Pancreas (tissue), 10 donors: ENCODE measurements at regions not wholly inside any gene's neighbourhood (a gene's known extent, or its start where the extent isn't known, plus 50 kb on each side); places are given as distances from the start of the nearest gene placed in this dataset.

Experiments
- ATAC-seq, 4 donors: fragments of 200-7000 bp; cut with Tn5 transposase; one replicate each; pipeline versions ENCODE4 v1.8.0 to v1.9.1; 2020; ENCODE audit warnings: mild to moderate bottlenecking in 4 of 4, moderate library complexity in 4 of 4
- DNase-seq, 6 donors: peaks; one replicate each; pipeline ENCODE4 v3.0.0-alpha.2; 2020
- FAIRE-seq: peaks from 2 replicates; lab custom pipeline; 2012; peaks lifted over from hg19 to GRCh38; lab: Jason Lieb, UNC
- H3K27ac ChIP-seq, 4 donors: fragments of 200-600 bp; sonication (generic); 1 replicate in 3 of 4; 2 replicates in 1 of 4; pipeline versions ENCODE4 v1.5.0 to v1.8.0; 2020
- H3K27me3 ChIP-seq, 4 donors: fragments of 200-600 bp; one replicate each; pipeline ENCODE4 v1.8.0; 2021
- H3K36me3 ChIP-seq, 3 donors: fragments of 200-600 bp; sonication (generic) in 1 of 3; one replicate each; pipeline versions ENCODE4 v1.5.0 to v1.8.0; 2020 to 2021
- H3K4me1 ChIP-seq, 3 donors: fragments of 200-600 bp; one replicate each; pipeline ENCODE4 v1.8.0; 2021
- H3K4me3 ChIP-seq, 4 donors: fragments of 200-600 bp; sonication (generic) in 2 of 4; one replicate each; pipeline versions ENCODE4 v1.5.0 to v1.8.0; 2020 to 2021
- H3K9me3 ChIP-seq, 4 donors: fragments of 200-600 bp; one replicate each; pipeline ENCODE4 v1.8.0; 2021
- CTCF ChIP-seq, 4 donors: fragments of 200-600 bp; sonication (generic) in 3 of 4; IDR thresholded peaks; one replicate each; pipeline versions ENCODE4 v1.5.0 to v1.8.0; 2021; ENCODE audit warnings: antibody characterized with exemption in 4 of 4
- WGBS, 2 donors: extraction: QIAGEN DNeasy Blood & Tissue Kit; methylation state at CpG; one replicate each; pipeline ENCODE4 v1.1.7; 2013; 5-methylcytosine and 5-hydroxymethylcytosine counted together
- intact Hi-C, 3 donors: fragments of 100-400 bp; cut with DNase I; formaldehyde crosslinking; loops; one replicate each; pipeline versions ENCODE4 v1.11.1 to v1.14.2; 2022
- donor health status: healthy with polysubstance abuse.
- donor health status: DM: no; HTN: no; CAD: no; lungs with moderate emphysema.
- donor health status: DM: no; HTN: no; CAD: no.
- donor health status: control.
- donor health status: control.
- donor health status: Bipolar disorder and iron deficiency.
- donor health status: DM: yes; HTN: yes; CAD: no.
- donor health status: DM: no; HTN: no; CAD: no.
- donor health status: DM: no; HTN: no; CAD: no.
- donor health status: DM: yes; HTN: yes; CAD: no.

GRCh38 chr1:239958063-239958462, 133.6 kb upstream of the FMN2 start:
- H3K4me3 ChIP-seq: no peak overlapping the region
- 33 to 43% methylated on average over 4 of the region's 4 CpGs for WGBS, 2 donors
- ATAC-seq (no peak), DNase-seq (no peak), FAIRE-seq (no peak)
- no peak overlapping the region for H3K27ac ChIP-seq
- no peaks in the 10 kb centered on the region for H3K9me3 ChIP-seq
- no peaks in the 10 kb centered on the region for H3K36me3 ChIP-seq
- no peak for TF ChIP-seq CTCF (IDR thresholded peaks at IDR 0.05)
- peaks cover 0 to 4% (median 0%) of the 10 kb centered on the region in 4 donors for H3K27me3 ChIP-seq
- H3K4me1 ChIP-seq: no peaks in the 10 kb centered on the region
- intact Hi-C loops: no loop called here

- DNase-seq (no peak), FAIRE-seq (no peak), ATAC-seq (no peak)
- Histone ChIP-seq H3K36me3 (no peaks in the 10 kb centered on the region), H3K9me3 (no peaks in the 10 kb centered on the region), H3K27ac (no peak overlapping the region), H3K4me1 (no peaks in the 10 kb centered on the region), H3K4me3 (no peak overlapping the region), H3K27me3 (peaks cover 0 to 4% (median 0%) of the 10 kb centered on the region in 4 donors)
- no peak for TF ChIP-seq CTCF (IDR thresholded peaks at IDR 0.05)
- intact Hi-C loops: no loop called here
- WGBS, 2 donors: 55 to 67% methylated on average over 2 of the region's 2 CpGs
Measured at GRCh38 chr1:239960366-239960765, 131.3 kb upstream of the FMN2 start.

- ATAC-seq: no peak
- WGBS, 2 donors: 74 to 77% methylated on average over 6 of the region's 6 CpGs
- intact Hi-C loops: no loop called here
- no peak for DNase-seq
- H3K27me3 ChIP-seq: no peaks in the 10 kb centered on the region
- no peak overlapping the region for H3K27ac ChIP-seq
- no peaks in the 10 kb centered on the region for H3K9me3 ChIP-seq
- H3K36me3 ChIP-seq: no peaks in the 10 kb centered on the region
- H3K4me3 ChIP-seq: no peak overlapping the region
- no peak for FAIRE-seq
- no peaks in the 10 kb centered on the region for H3K4me1 ChIP-seq
- no peak for TF ChIP-seq CTCF (IDR thresholded peaks at IDR 0.05)
Measured at GRCh38 chr1:239963856-239964255, 127.8 kb upstream of the FMN2 start.

- 19 to 22% methylated on average over 5 of the region's 5 CpGs for WGBS, 2 donors
- ATAC-seq (peak; percentile 55 to 86 (median 80)), FAIRE-seq (peak; percentile 90), DNase-seq (peak in 4 of 6 donors; percentile 18 to 69 (median 49))
- H3K27ac ChIP-seq: no peak overlapping the region
- H3K27me3 ChIP-seq: no peaks in the 10 kb centered on the region
- H3K36me3 ChIP-seq: no peaks in the 10 kb centered on the region
- H3K9me3 ChIP-seq: no peaks in the 10 kb centered on the region
- H3K4me1 ChIP-seq: no peaks in the 10 kb centered on the region
- TF ChIP-seq CTCF (IDR thresholded peaks at IDR 0.05): peak; percentile 85 to 94 (median 92)
- intact Hi-C loops: no loop called here
- H3K4me3 ChIP-seq: no peak overlapping the region
Measured at GRCh38 chr1:239976130-239976968, 115.3 kb upstream of the FMN2 start.

- DNase-seq (no peak), ATAC-seq (no peak), FAIRE-seq (no peak)
- Histone ChIP-seq H3K9me3 (no peaks in the 10 kb centered on the region), H3K27me3 (no peaks in the 10 kb centered on the region), H3K4me1 (no peaks in the 10 kb centered on the region), H3K27ac (no peak overlapping the region), H3K36me3 (no peaks in the 10 kb centered on the region), H3K4me3 (no peak overlapping the region)
- no peak for TF ChIP-seq CTCF (IDR thresholded peaks at IDR 0.05)
- 67 to 79% methylated on average over 6 of the region's 6 CpGs for WGBS, 2 donors
- intact Hi-C loops: no loop called here
Measured at GRCh38 chr1:239977416-239977815, 114.3 kb upstream of the FMN2 start.
